Stimulated activated CD4-positive, alpha-beta T cell treated with anti-CD3 and anti-CD28 coated beads, Interleukin-12 subunit alpha, Interleukin-12 subunit beta, amount 100 ng/mL, for 48 hours (primary cell): ENCODE measurements at regions not wholly inside any gene's neighbourhood (a gene's known extent, or its start where the extent isn't known, plus 50 kb on each side); places are given as distances from the start of the nearest gene placed in this dataset.

Experiments used
- DNase-seq, 3 donors: peaks; one replicate each; pipeline ENCODE4 v3.0.0-alpha.2; 2020; ENCODE audit warnings: low read depth in 2 of 3, low spot score in 1 of 3

DNA sequence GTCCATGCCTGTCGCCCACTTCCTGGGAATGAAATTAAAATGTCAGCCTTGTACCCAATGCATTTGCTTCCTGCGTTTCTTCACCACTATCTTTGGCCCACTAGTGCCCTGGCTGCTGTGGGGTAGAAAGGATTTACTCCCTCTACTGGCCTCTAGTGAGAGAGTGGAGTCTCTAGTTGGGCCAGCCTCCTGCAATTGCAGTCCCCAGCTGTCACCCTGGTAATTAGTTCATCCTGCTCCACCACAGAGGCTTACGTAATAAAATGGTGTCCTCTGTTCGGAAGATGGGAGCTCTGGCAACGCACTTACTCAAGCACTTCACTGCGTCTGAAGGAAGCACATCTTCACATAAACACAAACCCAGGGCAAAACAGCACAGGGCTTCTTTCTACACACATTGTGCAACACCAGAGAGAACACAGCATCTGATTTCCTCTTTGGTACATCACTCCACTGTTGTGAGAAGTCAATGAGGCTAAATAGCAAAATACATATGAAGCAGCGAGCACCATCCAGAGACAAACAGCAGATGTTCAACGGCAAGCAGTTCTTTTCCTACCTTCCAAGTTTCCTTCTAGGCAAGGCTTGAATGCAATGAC, 274.6 kb downstream of the LRATD1 start:
- DNase-seq: no peak

- DNase-seq: no peak
These were observed 277.3 kb downstream of the LRATD1 start for GRCh38 chr2:14909795-14910194.

GRCh38 chr2:14910654-14911053, 278.1 kb downstream of the LRATD1 start:
- no peak for DNase-seq

- no peak for DNase-seq
These were observed 283.5 kb downstream of the LRATD1 start for GRCh38 chr2:14915983-14916382.

GRCh38 chr2:14923820-14924580, 291.5 kb downstream of the LRATD1 start:
- no peak for DNase-seq

- no peak for DNase-seq
These were observed 293.0 kb downstream of the LRATD1 start for GRCh38 chr2:14925471-14925870.

GRCh38 chr2:14927021-14927564, 294.6 kb downstream of the LRATD1 start:
- DNase-seq: no peak

DNA sequence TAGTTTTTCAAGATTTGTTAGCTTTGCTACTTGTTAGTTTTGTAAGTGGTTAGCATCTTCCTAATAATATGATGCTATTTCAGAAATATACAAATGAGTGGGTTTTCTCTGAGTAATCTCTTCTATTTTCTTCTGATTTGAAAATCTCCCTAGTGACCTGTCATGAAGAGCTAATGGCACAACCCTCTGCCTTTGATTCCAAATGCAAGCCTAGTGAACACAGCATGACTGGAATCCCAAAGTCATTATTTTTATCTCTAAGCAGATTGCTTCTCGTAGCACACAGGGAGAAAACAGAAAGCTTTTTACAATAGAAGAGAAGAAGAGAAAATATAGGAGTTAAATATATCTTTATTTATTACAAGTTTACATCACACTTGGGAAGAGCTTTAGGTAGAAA, 295.5 kb downstream of the LRATD1 start:
- DNase-seq: no peak

DNA sequence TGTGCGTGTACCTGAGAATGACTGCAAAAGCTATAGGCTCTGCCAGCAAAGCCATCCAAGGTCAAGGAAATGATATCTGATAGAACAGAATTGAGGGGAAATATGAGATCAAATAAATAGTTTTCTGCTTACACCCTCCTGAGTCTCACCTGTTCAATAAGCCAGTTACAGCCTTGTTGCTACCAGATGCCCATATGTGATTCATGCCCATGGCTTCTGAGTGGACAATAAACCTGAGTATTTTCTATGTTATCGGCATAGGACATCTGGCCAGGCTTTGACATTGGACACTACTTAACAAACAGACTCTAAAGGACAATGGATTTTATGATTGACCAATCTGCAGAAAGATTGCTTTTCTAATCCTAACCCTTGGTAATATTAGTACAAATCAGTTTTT, 297.9 kb downstream of the LRATD1 start:
- DNase-seq: no peak

DNA sequence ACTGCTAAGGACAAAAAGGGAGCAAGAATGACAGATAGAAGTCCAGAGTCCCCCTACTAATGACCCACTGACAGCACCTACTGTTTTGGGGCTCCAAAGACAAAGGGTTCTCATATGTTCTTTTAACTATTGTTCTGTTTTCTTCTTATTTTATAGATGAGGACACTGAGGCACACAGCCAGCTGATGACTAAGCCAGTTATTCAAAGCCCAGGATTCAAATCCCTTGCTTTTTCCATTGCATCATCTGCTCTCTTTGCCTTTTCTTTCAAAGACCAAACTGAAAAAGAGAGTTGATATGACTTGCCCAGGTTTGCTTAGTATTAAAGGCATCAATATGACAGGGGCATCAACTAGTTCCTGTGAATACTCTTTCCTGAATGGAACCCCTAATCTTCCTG, 299.8 kb downstream of the LRATD1 start:
- DNase-seq: no peak

GRCh38 chr2:14933753-14934152, 301.2 kb downstream of the LRATD1 start:
- no peak for DNase-seq

GRCh38 chr2:14936426-14936825, 303.9 kb downstream of the LRATD1 start:
- no peak for DNase-seq

DNA sequence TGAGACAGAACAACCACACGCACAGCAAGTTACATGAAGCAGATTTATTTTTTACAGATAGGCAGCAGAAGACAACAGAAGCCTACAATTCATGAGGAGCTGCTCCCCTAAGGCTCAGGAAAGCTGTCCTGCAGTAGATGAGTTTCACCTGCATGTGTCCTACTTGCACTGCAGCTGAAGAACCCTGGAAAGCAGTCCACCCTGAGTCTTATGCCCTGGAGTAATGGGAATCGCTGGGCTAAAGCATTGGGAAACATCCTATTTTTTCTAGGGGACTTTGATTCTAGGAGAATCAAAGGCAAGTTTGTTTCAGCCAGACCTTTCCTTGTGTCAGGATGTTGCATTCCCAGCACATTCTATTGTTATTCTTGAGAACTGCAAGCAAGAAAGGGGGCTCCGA, 304.8 kb downstream of the LRATD1 start:
- DNase-seq: no peak

GRCh38 chr2:14941151-14941631, 308.7 kb downstream of the LRATD1 start:
- no peak for DNase-seq

DNA sequence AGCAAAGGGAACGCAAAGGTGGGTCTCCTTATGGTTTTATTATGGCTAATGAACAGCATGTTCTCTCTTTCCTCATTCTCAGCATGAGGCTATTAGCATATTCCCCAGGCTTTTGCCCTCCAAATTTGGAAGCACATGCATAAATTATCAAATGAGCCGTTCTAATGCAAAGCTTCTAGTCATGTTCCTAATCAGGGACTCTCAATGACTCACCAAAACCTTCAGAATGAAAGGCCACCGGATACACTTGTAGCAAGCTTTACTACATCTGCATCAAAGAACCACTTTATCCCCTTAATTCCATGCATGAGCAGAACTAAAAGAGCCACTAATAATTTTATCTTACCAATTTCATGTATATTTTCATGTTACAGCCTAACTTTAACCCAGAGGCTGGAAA, 310.5 kb downstream of the LRATD1 start:
- DNase-seq: no peak

GRCh38 chr2:14944562-14945346, 312.2 kb downstream of the LRATD1 start:
- no peak for DNase-seq

DNA sequence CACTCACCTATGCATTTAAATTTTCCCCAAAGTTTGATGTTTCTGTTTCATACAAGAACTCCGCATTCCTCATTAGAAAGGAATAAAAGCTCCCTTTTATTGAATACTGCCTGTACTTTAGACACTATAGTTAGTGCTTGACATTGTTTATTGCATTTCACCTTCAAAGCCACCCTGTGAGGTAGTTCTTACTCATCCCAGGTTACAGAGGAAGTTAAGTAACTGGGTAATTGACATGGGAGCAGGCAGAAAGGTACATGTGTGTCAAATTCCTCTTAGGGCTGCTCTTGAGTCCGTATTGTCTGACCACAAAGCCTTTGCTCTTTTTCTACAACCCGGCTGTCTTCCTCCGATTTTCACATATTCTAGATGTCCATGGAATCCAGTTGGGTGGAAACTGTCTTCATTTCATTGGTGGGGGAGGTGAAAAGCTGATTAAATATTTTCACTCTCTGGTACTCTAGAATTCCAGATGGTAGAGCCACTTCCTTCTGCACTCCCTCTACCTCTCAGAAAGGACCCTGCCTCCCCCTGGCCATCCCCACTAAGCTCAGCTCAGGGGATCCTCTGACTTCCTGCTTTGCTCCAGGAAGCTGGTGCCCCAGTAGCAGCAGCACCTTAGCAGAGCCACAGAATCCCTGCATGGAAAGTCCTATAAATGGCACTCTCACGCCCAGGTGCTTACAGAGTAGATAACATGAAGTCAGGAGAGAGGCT, 319.2 kb downstream of the LRATD1 start:
- DNase-seq: no peak

- DNase-seq: no peak
These were observed 320.0 kb downstream of the LRATD1 start for GRCh38 chr2:14952400-14952963.

DNA sequence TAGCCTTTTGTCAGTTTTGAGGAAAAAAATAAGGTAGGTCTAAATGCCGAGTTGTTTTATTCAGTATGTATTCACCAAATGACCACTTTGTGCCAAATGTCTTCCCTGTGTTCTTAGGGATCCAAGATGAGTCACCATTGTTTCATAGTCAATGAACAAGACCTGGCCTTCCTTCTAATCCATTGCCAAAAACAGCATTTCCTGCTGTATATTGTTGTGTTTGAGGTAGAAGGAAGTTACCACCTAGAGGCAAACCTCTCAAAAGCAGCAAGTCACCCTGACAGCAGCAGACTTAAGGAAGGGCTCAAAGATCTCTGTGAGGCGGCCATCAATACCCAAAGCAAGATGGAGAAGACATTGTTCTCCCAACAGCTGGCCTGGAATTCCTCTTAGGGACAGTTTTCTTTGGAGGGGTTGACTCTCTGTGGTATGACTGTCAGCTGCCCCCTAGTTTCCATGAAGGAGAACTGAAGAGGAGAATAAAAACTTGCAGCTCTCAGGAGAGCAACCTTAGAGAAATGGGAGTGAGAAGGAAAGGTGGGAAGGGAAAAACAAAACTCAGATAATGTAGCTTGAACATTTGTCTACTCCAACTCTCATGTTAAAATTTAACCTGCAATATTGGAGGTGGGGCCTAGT, 328.3 kb downstream of the LRATD1 start:
- DNase-seq: no peak

- no peak for DNase-seq
These were observed 335.2 kb downstream of the LRATD1 start for GRCh38 chr2:14967729-14968128.
